H9 (cell line): ENCODE measurements at regions not wholly inside any gene's neighbourhood (a gene's known extent, or its start where the extent isn't known, plus 50 kb on each side); places are given as distances from the start of the nearest gene placed in this dataset.

Source experiments
- DNase-seq: peaks from one replicate; pipeline ENCODE4 v3.0.0-alpha.2; 2017
- H2AFZ ChIP-seq: one replicate; pipeline ENCODE4 v1.6.1; 2013; ENCODE audit warnings: mild to moderate bottlenecking, low read length, control low read depth, moderate library complexity
- H2AK5ac ChIP-seq: 2 replicates; pipeline ENCODE4 v1.6.1; 2013; ENCODE audit warnings: low read length, control low read depth, mixed read lengths; ENCODE audit not compliant: insufficient read length
- H2BK120ac ChIP-seq: one replicate; pipeline ENCODE4 v1.6.1; 2013; ENCODE audit warnings: low read depth, mild to moderate bottlenecking, low read length, control low read depth, inconsistent platforms; ENCODE audit not compliant: poor library complexity, severe bottlenecking
- H2BK12ac ChIP-seq: 2 replicates; pipeline ENCODE4 v1.6.1; 2013; ENCODE audit warnings: low read length, control low read depth, mixed read lengths, low read depth; ENCODE audit not compliant: insufficient read length
- H2BK15ac ChIP-seq: 2 replicates; pipeline ENCODE4 v1.6.1; 2013; ENCODE audit warnings: low read depth, low read length, control low read depth
- H2BK20ac ChIP-seq: one replicate; pipeline ENCODE4 v1.6.1; 2013; ENCODE audit warnings: low read depth, mild to moderate bottlenecking, low read length, control low read depth, inconsistent platforms; ENCODE audit not compliant: poor library complexity, severe bottlenecking
- H2BK5ac ChIP-seq: 2 replicates; pipeline ENCODE4 v1.6.1; 2013; ENCODE audit warnings: low read length, control low read depth, mixed read lengths; ENCODE audit not compliant: insufficient read length
- H3K14ac ChIP-seq: 2 replicates; pipeline ENCODE4 v1.6.1; 2013; ENCODE audit warnings: low read length, control low read depth; ENCODE audit not compliant: insufficient read depth
- H3K18ac ChIP-seq: 2 replicates; pipeline ENCODE4 v1.6.1; 2013; ENCODE audit warnings: low read depth, mild to moderate bottlenecking, mixed read lengths, low read length, control low read depth; ENCODE audit not compliant: insufficient read length
- H3K23ac ChIP-seq: 2 replicates; pipeline ENCODE4 v1.6.1; 2013; ENCODE audit warnings: low read length, control low read depth, mixed read lengths, low read depth; ENCODE audit not compliant: insufficient read length
- H3K23me2 ChIP-seq: 2 replicates; pipeline ENCODE4 v1.6.1; 2013; ENCODE audit warnings: low read depth, mild to moderate bottlenecking, mixed read lengths, low read length, control low read depth; ENCODE audit not compliant: insufficient read length, poor library complexity, severe bottlenecking
- H3K27ac ChIP-seq: 2 replicates; pipeline ENCODE4 v1.5.1; 2013; ENCODE audit warnings: low read length, control low read depth, mixed read lengths, low read depth; ENCODE audit not compliant: insufficient read length
- H3K27me3 ChIP-seq: 2 replicates; pipeline ENCODE4 v1.6.1; 2013; ENCODE audit warnings: low read length, control low read depth, inconsistent platforms; ENCODE audit not compliant: insufficient read depth
- H3K4ac ChIP-seq: 2 replicates; pipeline ENCODE4 v1.6.1; 2013; ENCODE audit warnings: low read depth, mild to moderate bottlenecking, control low read depth, inconsistent platforms, low read length, moderate library complexity
- H3K4me1 ChIP-seq: 2 replicates; pipeline ENCODE4 v1.6.1; 2013; ENCODE audit warnings: low read length, control low read depth, inconsistent platforms; ENCODE audit not compliant: insufficient read depth
- H3K4me2 ChIP-seq: 2 replicates; pipeline ENCODE4 v1.6.1; 2013; ENCODE audit warnings: low read length, control low read depth, mixed read lengths; ENCODE audit not compliant: insufficient read length, insufficient read depth
- H3K56ac ChIP-seq: 2 replicates; pipeline ENCODE4 v1.6.1; 2013; ENCODE audit warnings: low read depth, mild to moderate bottlenecking, mixed read lengths, low read length, control low read depth; ENCODE audit not compliant: insufficient read length
- H3K79me1 ChIP-seq: 2 replicates; pipeline ENCODE4 v1.6.1; 2013; ENCODE audit warnings: low read depth, mild to moderate bottlenecking, moderate library complexity, low read length, control low read depth, inconsistent platforms; ENCODE audit not compliant: insufficient read depth, poor library complexity, severe bottlenecking
- H3K79me2 ChIP-seq: 2 replicates; pipeline ENCODE4 v1.6.1; 2013; ENCODE audit warnings: low read length, control low read depth, inconsistent platforms; ENCODE audit not compliant: insufficient read depth
- H3K9ac ChIP-seq: 2 replicates; pipeline ENCODE4 v1.6.1; 2013; ENCODE audit warnings: low read length, control low read depth, mixed read lengths; ENCODE audit not compliant: insufficient read length; ENCODE audit errors: extremely low read depth
- H3K9me3 ChIP-seq: one replicate; pipeline ENCODE4 v1.6.1; 2013; ENCODE audit warnings: low read depth, low read length, inconsistent platforms; ENCODE audit not compliant: control insufficient read depth
- H3T11ph ChIP-seq: one replicate; pipeline ENCODE4 v1.6.1; 2013; ENCODE audit warnings: mild to moderate bottlenecking, low read length, control low read depth, inconsistent platforms
- H4K20me1 ChIP-seq: one replicate; pipeline ENCODE4 v1.6.1; 2013; ENCODE audit not compliant: control insufficient read depth, insufficient read length, insufficient read depth
- H4K5ac ChIP-seq: 2 replicates; pipeline ENCODE4 v1.6.1; 2013; ENCODE audit warnings: low read depth, mild to moderate bottlenecking, mixed read lengths, low read length, control low read depth; ENCODE audit not compliant: insufficient read length
- H4K8ac ChIP-seq: replicated peaks from 2 replicates; pipeline ENCODE4 v1.6.1; 2013; ENCODE audit warnings: low read length, control low read depth, mixed read lengths, low read depth; ENCODE audit not compliant: insufficient read length
- H4K91ac ChIP-seq: 2 replicates; pipeline ENCODE4 v1.6.1; 2013; ENCODE audit warnings: low read depth, mild to moderate bottlenecking, moderate library complexity, mixed read lengths, low read length, control low read depth; ENCODE audit not compliant: insufficient read length
- H3K27ac Mint-ChIP-seq, 3 experiments: 2 replicates in 2 of 3; 3 replicates in 1 of 3; pipeline ENCODE4 v1.8.0; 2020 to 2021; ENCODE audit warnings: mixed read lengths in 3 of 3, mild to moderate bottlenecking in 1 of 3, moderate library complexity in 1 of 3
- H3K27me3 Mint-ChIP-seq: 2 replicates; pipeline ENCODE4 v1.8.0; 2021; ENCODE audit warnings: low read depth, mild to moderate bottlenecking, moderate library complexity, mixed read lengths
- H3K36me3 Mint-ChIP-seq, 3 experiments: 2 replicates in 2 of 3; 3 replicates in 1 of 3; pipeline ENCODE4 v1.8.0; 2020 to 2021; ENCODE audit warnings: low read depth in 3 of 3, mixed read lengths in 3 of 3; ENCODE audit not compliant: insufficient read depth in 1 of 3
- H3K4me1 Mint-ChIP-seq, 2 experiments: 2 replicates each; pipeline ENCODE4 v1.8.0; 2020; ENCODE audit warnings: mixed read lengths in 2 of 2
- H3K4me3 Mint-ChIP-seq, 2 experiments: 2 replicates in 1 of 2; 3 replicates in 1 of 2; pipeline ENCODE4 v1.8.0; 2020 to 2021; ENCODE audit warnings: mild to moderate bottlenecking in 2 of 2, mixed read lengths in 2 of 2, moderate library complexity in 1 of 2
- H3K9me3 Mint-ChIP-seq, 2 experiments: 2 replicates in 1 of 2; 3 replicates in 1 of 2; pipeline ENCODE4 v1.8.0; 2020; ENCODE audit warnings: mild to moderate bottlenecking in 2 of 2, mixed read lengths in 2 of 2, moderate library complexity in 1 of 2
- CTCF ChIP-seq: fragments of 200-600 bp; sonication (generic); conservative IDR thresholded peaks from 3 replicates; pipeline ENCODE4 v1.8.0; 2021; ENCODE audit warnings: antibody characterized with exemption, mild to moderate bottlenecking
- WGBS: extraction: QIAGEN DNeasy Blood & Tissue Kit; methylation state at CpG from one replicate; pipeline ENCODE4 v1.1.7; 2013; ENCODE audit warnings: missing lambda C conversion rate, low lambda C conversion rate, mixed read lengths; ENCODE audit not compliant: insufficient read length; ENCODE audit errors: extremely low coverage; 5-methylcytosine and 5-hydroxymethylcytosine counted together

- Histone ChIP-seq H3K23me2 (no peaks in the 10 kb centered on the region), H3T11ph (no peak overlapping the region), H2BK12ac (no peak overlapping the region), H3K18ac (no peak overlapping the region), H3K9me3 (no peaks in the 10 kb centered on the region), H4K8ac (no peak overlapping the region), H2BK120ac (no peak overlapping the region), H3K27me3 (no peaks in the 10 kb centered on the region), H3K23ac (no peak overlapping the region), H2BK5ac (no peak overlapping the region), H3K4me1 (no peaks in the 10 kb centered on the region), H2AFZ (no peak overlapping the region), H4K91ac (no peak overlapping the region), H3K79me2 (no peaks in the 10 kb centered on the region), H3K79me1 (no peaks in the 10 kb centered on the region), H2BK20ac (no peak overlapping the region), H2AK5ac (no peak overlapping the region), H4K20me1 (no peaks in the 10 kb centered on the region), H3K14ac (no peak overlapping the region), H3K56ac (no peak overlapping the region), H3K4me2 (no peak overlapping the region), H3K4ac (no peak overlapping the region), H3K9ac (no peak overlapping the region), H2BK15ac (0 out of 2 replicates have a peak overlapping the region, but pooled peaks have one; percentile 49), H3K27ac (no peak overlapping the region), H4K5ac (no peak overlapping the region)
- no peak for DNase-seq
- H3K4me3 Mint-ChIP-seq, result no peak overlapping the region
- no CpG with 5 or more reads among the region's 16 CpGs for WGBS
- peaks cover 4 to 12% of the 10 kb centered on the region in 2 experiments; a peak in 3 of 4 replicates for H3K4me1 Mint-ChIP-seq
- H3K27me3 Mint-ChIP-seq, result peaks cover 7% of the 10 kb centered on the region
- TF ChIP-seq CTCF, result no peak
- no peaks in the 10 kb centered on the region; a peak in 1 of 7 replicates for H3K36me3 Mint-ChIP-seq
- H3K27ac Mint-ChIP-seq, result no peak overlapping the region
- no peaks in the 10 kb centered on the region; a peak in 1 of 5 replicates for H3K9me3 Mint-ChIP-seq
Observed at GRCh38 chr12:131260251-131260905, 306.7 kb downstream of the ADGRD1 start.
